IMR-90 (cell line): ENCODE measurements at regions not wholly inside any gene's neighbourhood (a gene's known extent, or its start where the extent isn't known, plus 50 kb on each side); places are given as distances from the start of the nearest gene placed in this dataset.

Experiments
- ATAC-seq: fragments of 200-7000 bp; cut with Tn5 transposase; 2 replicates; pipeline ENCODE4 v1.9.1; 2020; ENCODE audit warnings: low read depth, mild to moderate bottlenecking, moderate library complexity
- BruUV-seq: library from RNA; stranded (reverse); fragments of 400-500 nt; replicated peaks from 2 replicates; lab custom pipeline; 2021; lab: Mats Ljungman, UMichigan
- CTCF ChIA-PET: fragments of 300-600 bp; formaldehyde crosslinking; extraction: SDS; loops from one replicate; lab custom pipeline; 2021; ENCODE audit warnings: antibody characterized with exemption; lab: Yijun Ruan, JAX
- POLR2A ChIA-PET: fragments of 300-600 bp; sonication (Branson Sonifier 250); formaldehyde crosslinking; loops from one replicate; lab custom pipeline; 2022; ENCODE audit warnings: antibody characterized with exemption; ENCODE audit not compliant: unreplicated experiment; lab: Charles Lee
- DNase-seq: peaks from one replicate; pipeline ENCODE4 v3.0.0; 2013
- H2AFZ ChIP-seq: replicated peaks from 2 replicates; pipeline ENCODE3; 2013; ENCODE audit warnings: low read length, mild to moderate bottlenecking; ENCODE audit not compliant: poor library complexity
- H2AK5ac ChIP-seq: 2 replicates; pipeline ENCODE4 v1.6.1; 2013; ENCODE audit warnings: low read depth, low read length, inconsistent platforms
- H2AK9ac ChIP-seq: replicated peaks from 2 replicates; pipeline ENCODE3; 2013; ENCODE audit warnings: mild to moderate bottlenecking, low read depth, low read length, moderate library complexity; ENCODE audit not compliant: poor library complexity
- H2BK120ac ChIP-seq: 2 replicates; pipeline ENCODE4 v1.6.1; 2013; ENCODE audit warnings: low read depth, low read length, inconsistent platforms
- H2BK15ac ChIP-seq: 3 replicates; pipeline ENCODE4 v1.6.1; 2013; ENCODE audit warnings: low read depth, low read length, inconsistent platforms
- H2BK20ac ChIP-seq: 2 replicates; pipeline ENCODE4 v1.6.1; 2013; ENCODE audit warnings: low read depth, mild to moderate bottlenecking, inconsistent platforms, low read length, moderate library complexity
- H2BK5ac ChIP-seq: 2 replicates; pipeline ENCODE4 v1.6.1; 2013; ENCODE audit warnings: mild to moderate bottlenecking, low read depth, low read length, inconsistent platforms; ENCODE audit not compliant: poor library complexity, severe bottlenecking
- H3K14ac ChIP-seq: replicated peaks from 2 replicates; pipeline ENCODE4 v1.6.1; 2013; ENCODE audit warnings: low read depth, low read length, inconsistent platforms
- H3K18ac ChIP-seq: 2 replicates; pipeline ENCODE4 v1.6.1; 2013; ENCODE audit warnings: low read depth, low read length, control low read depth
- H3K23ac ChIP-seq: 2 replicates; pipeline ENCODE4 v1.6.1; 2013; ENCODE audit warnings: low read depth, low read length, inconsistent platforms
- H3K27ac ChIP-seq: 2 replicates; pipeline ENCODE4 v1.5.1; 2013; ENCODE audit warnings: mild to moderate bottlenecking, control low read depth, low read length; ENCODE audit not compliant: insufficient read depth
- H3K27me3 ChIP-seq: 2 replicates; pipeline ENCODE4 v1.6.1; 2013; ENCODE audit warnings: low read length; ENCODE audit not compliant: control insufficient read depth, insufficient read depth
- H3K36me3 ChIP-seq: 2 replicates; pipeline ENCODE4 v1.6.1; 2013; ENCODE audit warnings: low read length, mixed read lengths; ENCODE audit not compliant: control insufficient read depth, insufficient read depth
- H3K4ac ChIP-seq: 2 replicates; pipeline ENCODE4 v1.6.1; 2013; ENCODE audit warnings: low read depth, low read length, inconsistent platforms
- H3K4me1 ChIP-seq: 2 replicates; pipeline ENCODE4 v1.6.1; 2013; ENCODE audit warnings: low read length, mixed read lengths; ENCODE audit not compliant: control insufficient read depth, insufficient read depth
- H3K4me2 ChIP-seq: 2 replicates; pipeline ENCODE4 v1.6.1; 2013; ENCODE audit warnings: low read depth, mild to moderate bottlenecking, control low read depth, low read length, moderate library complexity
- H3K4me3 ChIP-seq: 2 replicates; pipeline ENCODE4 v1.5.1; 2013; ENCODE audit warnings: low read depth, mild to moderate bottlenecking, control low read depth, low read length, moderate library complexity; ENCODE audit not compliant: insufficient read depth
- H3K56ac ChIP-seq: 2 replicates; pipeline ENCODE4 v1.6.1; 2013; ENCODE audit warnings: low read length, inconsistent platforms; ENCODE audit not compliant: insufficient read depth; ENCODE audit errors: extremely low read depth
- H3K79me1 ChIP-seq, 2 experiments: 2 replicates each; pipeline ENCODE4 v1.6.1; 2013; ENCODE audit warnings: low read length in 2 of 2, inconsistent platforms in 1 of 2, low read depth in 1 of 2
- H3K9ac ChIP-seq: 2 replicates; pipeline ENCODE4 v1.6.1; 2013; ENCODE audit warnings: low read depth, low read length, control low read depth
- H3K9me1 ChIP-seq: 2 replicates; pipeline ENCODE4 v1.6.1; 2013; ENCODE audit warnings: low read length, inconsistent platforms; ENCODE audit not compliant: insufficient read depth
- H3K9me3 ChIP-seq: 2 replicates; pipeline ENCODE4 v1.6.1; 2013; ENCODE audit warnings: low read length; ENCODE audit not compliant: control insufficient read depth, insufficient read depth
- H4K20me1 ChIP-seq: 2 replicates; pipeline ENCODE4 v1.6.1; 2013; ENCODE audit warnings: low read length, inconsistent platforms; ENCODE audit not compliant: insufficient read depth
- H4K5ac ChIP-seq: 2 replicates; pipeline ENCODE4 v1.6.1; 2013; ENCODE audit warnings: mild to moderate bottlenecking, low read depth, low read length, control low read depth
- H4K8ac ChIP-seq, 2 experiments: 2 replicates each; pipeline ENCODE4 v1.6.1; 2013; ENCODE audit warnings: low read depth in 2 of 2, low read length in 2 of 2, control low read depth in 1 of 2, inconsistent platforms in 1 of 2
- H4K91ac ChIP-seq: 2 replicates; pipeline ENCODE4 v1.6.1; 2013; ENCODE audit warnings: low read depth, low read length, inconsistent platforms; ENCODE audit not compliant: insufficient read depth
- BHLHE40 ChIP-seq: fragments of 150-350 bp; IDR thresholded peaks from 2 replicates; pipeline ENCODE4 v1.6.1; 2016; ENCODE audit warnings: mild to moderate bottlenecking, low read depth, low read length
- CEBPB ChIP-seq: IDR thresholded peaks from 2 replicates; pipeline ENCODE4 v1.6.1; 2012; ENCODE audit warnings: low read depth, low read length, improper control_type of control experiment
- CHD1 ChIP-seq: IDR thresholded peaks from 2 replicates; pipeline ENCODE4 v1.6.1; 2012; ENCODE audit warnings: low read depth, low read length, improper control_type of control experiment
- CTCF ChIP-seq: conservative IDR thresholded peaks from 2 replicates; pipeline ENCODE4 v1.5.1; 2012; ENCODE audit warnings: mild to moderate bottlenecking, low read depth, low read length, improper control_type of control experiment
- ELK1 ChIP-seq: fragments of 150-350 bp; IDR thresholded peaks from 2 replicates; pipeline ENCODE4 v1.6.1; 2016; ENCODE audit warnings: low read depth, mild to moderate bottlenecking, low read length, moderate library complexity, borderline replicate concordance
- FOS ChIP-seq: fragments of 150-350 bp; IDR thresholded peaks from 2 replicates; pipeline ENCODE4 v1.6.1; 2016; ENCODE audit warnings: low read depth, low read length
- MAFK ChIP-seq: IDR thresholded peaks from 2 replicates; pipeline ENCODE4 v1.6.1; 2012; ENCODE audit warnings: low read depth, low read length, improper control_type of control experiment
- MAZ ChIP-seq: IDR thresholded peaks from 2 replicates; pipeline ENCODE4 v1.6.1; 2012; ENCODE audit warnings: low read depth, mild to moderate bottlenecking, low read length, improper control_type of control experiment, moderate library complexity, borderline replicate concordance
- MXI1 ChIP-seq: IDR thresholded peaks from 2 replicates; pipeline ENCODE4 v1.6.1; 2012; ENCODE audit warnings: low read depth, mild to moderate bottlenecking, low read length, moderate library complexity, borderline replicate concordance
- NFE2L2 ChIP-seq: fragments of 150-350 bp; IDR thresholded peaks from 2 replicates; pipeline ENCODE4 v1.6.1; 2016; ENCODE audit warnings: low read depth, mild to moderate bottlenecking, low read length
- POLR2A ChIP-seq: IDR thresholded peaks from 2 replicates; pipeline ENCODE4 v1.6.1; 2012; ENCODE audit warnings: mild to moderate bottlenecking, low read depth, low read length
- RAD21 ChIP-seq: IDR thresholded peaks from 2 replicates; pipeline ENCODE4 v1.6.1; 2012; ENCODE audit warnings: low read length, improper control_type of control experiment
- RCOR1 ChIP-seq: IDR thresholded peaks from 2 replicates; pipeline ENCODE4 v1.6.1; 2012; ENCODE audit warnings: mild to moderate bottlenecking, low read length, improper control_type of control experiment; ENCODE audit not compliant: insufficient replicate concordance
- RFX5 ChIP-seq: IDR thresholded peaks from 2 replicates; pipeline ENCODE4 v1.8.0; 2012; ENCODE audit warnings: low read depth, mild to moderate bottlenecking, low read length, moderate library complexity
- USF2 ChIP-seq: fragments of 150-350 bp; IDR thresholded peaks from 2 replicates; pipeline ENCODE4 v1.6.1; 2017; ENCODE audit warnings: mild to moderate bottlenecking, antibody characterized with exemption, low read length, low read depth
- WGBS, 2 experiments: methylation state at CpG; one replicate each; pipeline versions ENCODE4 v1.1.5 to v1.1.7; 2013; ENCODE audit warnings: missing lambda C conversion rate in 2 of 2; ENCODE audit not compliant: insufficient read length in 1 of 2; ENCODE audit errors: extremely low coverage in 2 of 2; 5-methylcytosine and 5-hydroxymethylcytosine counted together
- dilution Hi-C: fragments of 300-500 bp; cut with HindIII; formaldehyde crosslinking; loops from one replicate; pipeline ENCODE4 v1.14.3; 2018; ENCODE audit warnings: low sequenced_read_pairs; ENCODE audit not compliant: unreplicated experiment
- in situ Hi-C: fragments of 300-500 bp; cut with MboI; formaldehyde crosslinking; loops from 3 replicates; pipeline ENCODE4 v1.14.3; 2019; ENCODE audit warnings: low sequenced_read_pairs, inconsistent platforms, mixed read lengths
- intact Hi-C: fragments of 100-400 bp; cut with micrococcal nuclease; formaldehyde crosslinking; loops from 2 replicates; pipeline ENCODE4 v1.10.0; 2022

- H3K79me1 ChIP-seq = no peaks in the 10 kb centered on the region
- CTCF ChIA-PET = no interaction called here
- intact Hi-C loops = no loop called here
- H3K9me1 ChIP-seq = no peaks in the 10 kb centered on the region
- no peaks in the 10 kb centered on the region for H3K27me3 ChIP-seq
- no peak overlapping the region for H3K18ac ChIP-seq
- POLR2A ChIA-PET = no interaction called here
- H3K9ac ChIP-seq = no peak overlapping the region
- no peak overlapping the region for H2AFZ ChIP-seq
- no peaks in the 10 kb centered on the region for H4K20me1 ChIP-seq
- no peak overlapping the region for H2AK5ac ChIP-seq
- H4K91ac ChIP-seq = no peak overlapping the region
- TF ChIP-seq BHLHE40 (no peak), CEBPB (no peak), FOS (no peak), RAD21 (no peak), CTCF (no peak), NFE2L2 (no peak), POLR2A (no peak), RCOR1 (no peak), CHD1 (no peak), RFX5 (no peak), MAZ (no peak), MXI1 (no peak), MAFK (no peak), ELK1 (no peak), USF2 (no peak)
- dilution Hi-C loops = no loop called here
- no peak overlapping the region for H3K4me3 ChIP-seq
- no peak overlapping the region for H3K56ac ChIP-seq
- DNase-seq (no peak), ATAC-seq (no peak)
- in situ Hi-C loops = no loop called here
- no peak overlapping the region for H3K14ac ChIP-seq
- H3K4me2 ChIP-seq = no peak overlapping the region
- no peak overlapping the region for H2BK20ac ChIP-seq
- H3K4me1 ChIP-seq = no peaks in the 10 kb centered on the region
- peaks cover 4% of the 10 kb centered on the region; the same call in 1 of the 2 replicates for H3K9me3 ChIP-seq
- H3K36me3 ChIP-seq = no peaks in the 10 kb centered on the region
- no peak overlapping the region for H4K5ac ChIP-seq
- no peak overlapping the region for H2BK120ac ChIP-seq
- no peak overlapping the region for H3K27ac ChIP-seq
- H2BK5ac ChIP-seq = no peak overlapping the region
- no peak overlapping the region for H3K23ac ChIP-seq
- no peak overlapping the region for H4K8ac ChIP-seq
- no peak overlapping the region for H3K4ac ChIP-seq
- no TSS peak for BruUV-seq
- 0% methylated on average over 1 of the region's 2 CpGs; no CpG with 5 or more reads in 1 of the 2 experiments for WGBS, 2 experiments
- no peak overlapping the region for H2AK9ac ChIP-seq
- no peak overlapping the region for H2BK15ac ChIP-seq
These were observed 396.5 kb downstream of the DCAF12L2 start for GRCh38 chrX:125769628-125770027.
